GM12891 (cell line): ENCODE measurements at regions not wholly inside any gene's neighbourhood (a gene's known extent, or its start where the extent isn't known, plus 50 kb on each side); places are given as distances from the start of the nearest gene placed in this dataset.

Experiments used
- POLR2A ChIP-seq: IDR thresholded peaks from 2 replicates; pipeline ENCODE4 v1.6.1; 2011; ENCODE audit warnings: low read depth, low read length, control low read depth
- POLR2AphosphoS5 ChIP-seq: IDR thresholded peaks from 2 replicates; pipeline ENCODE4 v1.6.1; 2011; ENCODE audit warnings: low read depth, low read length, control low read depth
- POU2F2 ChIP-seq: IDR thresholded peaks from 2 replicates; pipeline ENCODE4 v1.6.1; 2011; ENCODE audit warnings: low read depth, mild to moderate bottlenecking, control low read depth, low read length, moderate library complexity
- SPI1 ChIP-seq: IDR thresholded peaks from 2 replicates; pipeline ENCODE4 v1.6.1; 2011; ENCODE audit warnings: low read depth, low read length, control low read depth
- TAF1 ChIP-seq: IDR thresholded peaks from 2 replicates; pipeline ENCODE4 v1.6.1; 2011; ENCODE audit warnings: low read depth, low read length, control low read depth

GRCh38 chr1:95426772-95427171 is 192.8 kb downstream of the RWDD3 start:
- TF ChIP-seq POLR2AphosphoS5 (no peak), POLR2A (no peak), POU2F2 (no peak), TAF1 (no peak), SPI1 (no peak)
